ENCODE measurements at regions not wholly inside any gene's neighbourhood (a gene's known extent, or its start where the extent isn't known, plus 50 kb on each side); places are given as distances from the start of the nearest gene placed in this dataset.

DNA sequence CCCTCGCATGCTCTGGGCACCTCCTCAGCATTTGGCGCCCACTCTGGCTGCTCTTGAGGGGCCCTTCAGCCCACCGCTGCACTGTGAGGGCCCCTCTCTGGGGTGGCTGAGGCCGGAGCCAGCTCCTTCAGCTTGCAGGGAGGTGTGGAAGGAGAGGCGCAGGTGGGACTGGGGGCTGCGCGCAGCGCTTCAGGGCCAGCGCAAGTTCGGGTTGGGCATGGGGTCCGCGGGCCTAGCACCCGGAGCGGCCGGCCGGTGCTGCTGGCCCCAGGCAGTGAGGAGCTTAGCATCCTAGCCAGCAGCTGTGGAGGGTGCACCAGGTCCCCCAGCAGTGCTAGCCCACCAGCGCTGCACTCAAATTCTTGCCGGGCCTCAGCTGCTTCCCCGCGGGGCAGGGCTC is 305.6 kb upstream of the ANKRD30A start:
- no peaks in the 10 kb centered on the region for H3K4me1 Mint-ChIP-seq (ENCODE audit: low read depth, unreplicated experiment)
- no peaks in the 10 kb centered on the region for H3K36me3 Mint-ChIP-seq (ENCODE audit: low read depth, unreplicated experiment)
- no peak overlapping the region for H3K4me3 ChIP-seq (ENCODE audit: insufficient read depth, low read depth, low read length)
- no peak overlapping the region for H2AFZ ChIP-seq (ENCODE audit: low read depth, low read length)
- TF ChIP-seq EZH2 (IDR thresholded peaks at IDR 0.05; ENCODE audit: insufficient read depth, low read length) (no peak), CTCF (IDR thresholded peaks at IDR 0.05; ENCODE audit: insufficient read depth, low read depth, low read length) (no peak)
- no peak overlapping the region for H3K4me2 ChIP-seq (ENCODE audit: low read length)
- H3K4me1 ChIP-seq (ENCODE audit: insufficient read depth, low read length), result no peaks in the 10 kb centered on the region
- H3K27me3 Mint-ChIP-seq (ENCODE audit: low read depth, unreplicated experiment), result no peaks in the 10 kb centered on the region
- H3K9me3 Mint-ChIP-seq (ENCODE audit: unreplicated experiment), result no peaks in the 10 kb centered on the region
- H3K4me3 Mint-ChIP-seq (ENCODE audit: unreplicated experiment), result no peak overlapping the region
- no peaks in the 10 kb centered on the region for H4K20me1 ChIP-seq (ENCODE audit: insufficient read depth, low read length)
- peaks cover 3% of the 10 kb centered on the region for H3K9me3 ChIP-seq (ENCODE audit: insufficient read depth, low read depth, low read length)
- no peaks in the 10 kb centered on the region for H3K79me2 ChIP-seq (ENCODE audit: insufficient read depth, low read length)
- no peak overlapping the region for H3K27ac ChIP-seq (ENCODE audit: low read depth, low read length)
- no peaks in the 10 kb centered on the region for H3K27me3 ChIP-seq (ENCODE audit: insufficient read depth, low read length)
- no peaks in the 10 kb centered on the region for H3K36me3 ChIP-seq (ENCODE audit: insufficient read depth, low read length)
- FAIRE-seq (no peak), DNase-seq (ENCODE audit: low read depth) (no peak)
- no peak overlapping the region for H3K27ac Mint-ChIP-seq (ENCODE audit: unreplicated experiment)
- no peak overlapping the region for H3K9ac ChIP-seq (ENCODE audit: low read length)

GRCh38 chr10:36817898-36818297 is 307.5 kb upstream of the ANKRD30A start:
- Histone ChIP-seq H2AFZ (ENCODE audit: low read depth, low read length) (no peak overlapping the region), H3K27ac (ENCODE audit: low read depth, low read length) (no peak overlapping the region), H3K4me3 (ENCODE audit: insufficient read depth, low read depth, low read length) (no peak overlapping the region), H3K36me3 (ENCODE audit: insufficient read depth, low read length) (no peaks in the 10 kb centered on the region), H3K4me1 (ENCODE audit: insufficient read depth, low read length) (no peaks in the 10 kb centered on the region), H3K27me3 (ENCODE audit: insufficient read depth, low read length) (no peaks in the 10 kb centered on the region), H3K9ac (ENCODE audit: low read length) (no peak overlapping the region), H3K9me3 (ENCODE audit: insufficient read depth, low read depth, low read length) (peaks cover 3% of the 10 kb centered on the region), H3K4me2 (ENCODE audit: low read length) (no peak overlapping the region), H3K79me2 (ENCODE audit: insufficient read depth, low read length) (no peaks in the 10 kb centered on the region), H4K20me1 (ENCODE audit: insufficient read depth, low read length) (no peaks in the 10 kb centered on the region)
- TF ChIP-seq CTCF (IDR thresholded peaks at IDR 0.05; ENCODE audit: insufficient read depth, low read depth, low read length) (no peak), EZH2 (IDR thresholded peaks at IDR 0.05; ENCODE audit: insufficient read depth, low read length) (no peak)
- no peaks in the 10 kb centered on the region for H3K9me3 Mint-ChIP-seq (ENCODE audit: unreplicated experiment)
- no peaks in the 10 kb centered on the region for H3K36me3 Mint-ChIP-seq (ENCODE audit: low read depth, unreplicated experiment)
- FAIRE-seq (no peak), DNase-seq (ENCODE audit: low read depth) (no peak)
- no peaks in the 10 kb centered on the region for H3K27me3 Mint-ChIP-seq (ENCODE audit: low read depth, unreplicated experiment)
- no peak overlapping the region for H3K4me3 Mint-ChIP-seq (ENCODE audit: unreplicated experiment)
- H3K4me1 Mint-ChIP-seq (ENCODE audit: low read depth, unreplicated experiment), result no peaks in the 10 kb centered on the region
- H3K27ac Mint-ChIP-seq (ENCODE audit: unreplicated experiment), result no peak overlapping the region

- Mint-ChIP-seq H3K27me3 (ENCODE audit: low read depth, unreplicated experiment) (no peaks in the 10 kb centered on the region), H3K36me3 (ENCODE audit: low read depth, unreplicated experiment) (no peaks in the 10 kb centered on the region), H3K4me3 (ENCODE audit: unreplicated experiment) (no peak overlapping the region), H3K9me3 (ENCODE audit: unreplicated experiment) (no peaks in the 10 kb centered on the region), H3K4me1 (ENCODE audit: low read depth, unreplicated experiment) (no peaks in the 10 kb centered on the region), H3K27ac (ENCODE audit: unreplicated experiment) (no peak overlapping the region)
- TF ChIP-seq EZH2 (IDR thresholded peaks at IDR 0.05; ENCODE audit: insufficient read depth, low read length), result no peak
- no peak for TF ChIP-seq CTCF (IDR thresholded peaks at IDR 0.05; ENCODE audit: insufficient read depth, low read depth, low read length)
- no peaks in the 10 kb centered on the region for H3K27me3 ChIP-seq (ENCODE audit: insufficient read depth, low read length)
- no peak overlapping the region for H3K4me3 ChIP-seq (ENCODE audit: insufficient read depth, low read depth, low read length)
- no peaks in the 10 kb centered on the region for H3K36me3 ChIP-seq (ENCODE audit: insufficient read depth, low read length)
- peaks cover 3% of the 10 kb centered on the region for H3K4me1 ChIP-seq (ENCODE audit: insufficient read depth, low read length)
- H2AFZ ChIP-seq (ENCODE audit: low read depth, low read length), result no peak overlapping the region
- DNase-seq (ENCODE audit: low read depth), result no peak
- no peak for FAIRE-seq
- no peaks in the 10 kb centered on the region for H3K9me3 ChIP-seq (ENCODE audit: insufficient read depth, low read depth, low read length)
- H3K4me2 ChIP-seq (ENCODE audit: low read length), result no peak overlapping the region
- no peaks in the 10 kb centered on the region for H3K79me2 ChIP-seq (ENCODE audit: insufficient read depth, low read length)
- no peak overlapping the region for H3K27ac ChIP-seq (ENCODE audit: low read depth, low read length)
- no peak overlapping the region for H3K9ac ChIP-seq (ENCODE audit: low read length)
- no peaks in the 10 kb centered on the region for H4K20me1 ChIP-seq (ENCODE audit: insufficient read depth, low read length)
These were observed 316.6 kb upstream of the ANKRD30A start for GRCh38 chr10:36808625-36809362.

Data from astrocyte (in vitro differentiated cells and primary cell).